ENCODE measurements at regions not wholly inside any gene's neighbourhood (a gene's known extent, or its start where the extent isn't known, plus 50 kb on each side); places are given as distances from the start of the nearest gene placed in this dataset.

- POLR2A ChIA-PET = no interaction called here
- no CpG with 5 or more reads among the region's 3 CpGs for WGBS (ENCODE audit: insufficient coverage)
- no peak for DNase-seq
- H3K4me3 ChIP-seq (ENCODE audit: control insufficient read depth in 1 of 7, extremely low read depth in 1 of 7, insufficient read depth in 4 of 7, low read depth in 2 of 7, low read length in 6 of 7) = no peak overlapping the region
- peaks cover 0 to 1% (median 0%) of the 10 kb centered on the region in 5 experiments for H3K9me3 ChIP-seq (ENCODE audit: control extremely low read depth in 1 of 5, control insufficient read depth in 4 of 5, insufficient read depth in 2 of 5, low read depth in 1 of 5, low read length in 4 of 5)
- no peaks in the 10 kb centered on the region for H3K36me3 ChIP-seq (ENCODE audit: control insufficient read depth in 4 of 4, insufficient read depth in 4 of 4, low read length in 3 of 4)
- CTCF ChIA-PET = no interaction called here
- no peak overlapping the region for H3K27ac ChIP-seq (ENCODE audit: insufficient read depth in 1 of 2, low read depth in 1 of 2, low read length in 2 of 2, poor library complexity in 1 of 2, severe bottlenecking in 2 of 2)
- H3K27me3 ChIP-seq (replicated peaks in 2 of 5; ENCODE audit: control insufficient read depth in 4 of 5, insufficient read depth in 5 of 5, low read length in 4 of 5) = no peaks in the 10 kb centered on the region
- no peaks in the 10 kb centered on the region for H3K4me1 ChIP-seq (ENCODE audit: control extremely low read depth in 1 of 4, control insufficient read depth in 4 of 4, insufficient read depth in 4 of 4, low read length in 3 of 4)
These were observed 1148.5 kb upstream of the FAM98A start for GRCh38 chr2:34747643-34748042.

DNA sequence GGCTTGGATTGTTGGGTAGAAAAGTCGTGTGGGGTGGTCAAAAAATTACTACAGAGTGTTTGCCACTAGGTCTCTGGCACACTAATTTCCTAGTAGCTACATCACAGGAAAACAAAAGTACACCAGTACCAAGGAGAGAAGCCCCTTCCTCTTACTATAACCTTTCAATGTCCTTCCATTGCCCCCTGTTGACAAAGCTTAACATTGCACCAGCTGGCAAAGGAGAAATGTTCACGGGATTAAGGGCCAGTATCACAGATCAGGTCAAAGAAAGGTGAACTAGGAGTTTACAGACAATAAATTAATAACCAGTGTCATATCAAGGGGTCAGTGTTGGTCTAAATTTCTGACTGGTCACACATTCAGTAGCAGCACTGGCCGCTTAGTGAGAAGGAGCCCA lies 1139.6 kb upstream of the FAM98A start:
- no peaks in the 10 kb centered on the region for H3K27me3 ChIP-seq (replicated peaks in 2 of 5; ENCODE audit: control insufficient read depth in 4 of 5, insufficient read depth in 5 of 5, low read length in 4 of 5)
- no peaks in the 10 kb centered on the region for H3K9me3 ChIP-seq (ENCODE audit: control extremely low read depth in 1 of 5, control insufficient read depth in 4 of 5, insufficient read depth in 2 of 5, low read depth in 1 of 5, low read length in 4 of 5)
- 50% methylated on average over 2 of the region's 3 CpGs for WGBS (ENCODE audit: insufficient coverage)
- DNase-seq = no peak
- no peaks in the 10 kb centered on the region for H3K36me3 ChIP-seq (ENCODE audit: control insufficient read depth in 4 of 4, insufficient read depth in 4 of 4, low read length in 3 of 4)
- no peak overlapping the region for H3K4me3 ChIP-seq (ENCODE audit: control insufficient read depth in 1 of 7, extremely low read depth in 1 of 7, insufficient read depth in 4 of 7, low read depth in 2 of 7, low read length in 6 of 7)
- H3K4me1 ChIP-seq (ENCODE audit: control extremely low read depth in 1 of 4, control insufficient read depth in 4 of 4, insufficient read depth in 4 of 4, low read length in 3 of 4) = no peaks in the 10 kb centered on the region
- ChIA-PET CTCF (interaction anchor here (1.1 kb wide), 1 partner anchor 14 kb away, joined by 3 read pairs; no protein-coding TSS in a partner anchor), POLR2A (no interaction called here)
- H3K27ac ChIP-seq (ENCODE audit: insufficient read depth in 1 of 2, low read depth in 1 of 2, low read length in 2 of 2, poor library complexity in 1 of 2, severe bottlenecking in 2 of 2) = no peak overlapping the region

DNA sequence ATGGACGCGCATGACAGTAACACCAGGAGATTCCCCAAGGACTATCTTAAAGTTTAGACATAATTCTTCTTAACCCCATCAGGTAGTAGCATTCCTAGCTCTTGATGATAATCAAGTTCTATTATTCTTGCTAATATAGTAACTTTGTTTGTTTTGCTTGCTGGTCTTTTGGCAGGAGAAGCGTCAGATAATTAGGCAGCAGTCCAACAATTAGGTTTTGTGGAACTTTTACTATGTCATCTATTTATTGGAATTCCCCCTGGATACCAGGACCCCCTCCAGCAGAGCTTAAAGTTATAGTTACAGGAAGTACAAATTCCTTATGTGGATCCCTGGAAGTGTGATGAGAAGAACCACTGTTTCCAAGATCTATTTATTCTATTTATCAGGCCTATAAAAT lies 1138.0 kb upstream of the FAM98A start:
- POLR2A ChIA-PET = interaction anchor here (0.6 kb wide), 1 partner anchor 315 kb away, joined by 5 read pairs; no protein-coding TSS in a partner anchor
- H3K27ac ChIP-seq (ENCODE audit: insufficient read depth in 1 of 2, low read depth in 1 of 2, low read length in 2 of 2, poor library complexity in 1 of 2, severe bottlenecking in 2 of 2) = no peak overlapping the region
- no peak overlapping the region for H3K4me3 ChIP-seq (ENCODE audit: control insufficient read depth in 1 of 7, extremely low read depth in 1 of 7, insufficient read depth in 4 of 7, low read depth in 2 of 7, low read length in 6 of 7)
- no peaks in the 10 kb centered on the region for H3K27me3 ChIP-seq (replicated peaks in 2 of 5; ENCODE audit: control insufficient read depth in 4 of 5, insufficient read depth in 5 of 5, low read length in 4 of 5)
- no peak for DNase-seq
- H3K36me3 ChIP-seq (ENCODE audit: control insufficient read depth in 4 of 4, insufficient read depth in 4 of 4, low read length in 3 of 4) = no peaks in the 10 kb centered on the region
- H3K9me3 ChIP-seq (ENCODE audit: control extremely low read depth in 1 of 5, control insufficient read depth in 4 of 5, insufficient read depth in 2 of 5, low read depth in 1 of 5, low read length in 4 of 5) = no peaks in the 10 kb centered on the region
- WGBS (ENCODE audit: insufficient coverage) = no CpG with 5 or more reads among the region's 3 CpGs
- no peaks in the 10 kb centered on the region for H3K4me1 ChIP-seq (ENCODE audit: control extremely low read depth in 1 of 4, control insufficient read depth in 4 of 4, insufficient read depth in 4 of 4, low read length in 3 of 4)
- CTCF ChIA-PET = no interaction called here

GRCh38 chr2:34736482-34736881 lies 1137.4 kb upstream of the FAM98A start:
- Histone ChIP-seq H3K9me3 (ENCODE audit: control extremely low read depth in 1 of 5, control insufficient read depth in 4 of 5, insufficient read depth in 2 of 5, low read depth in 1 of 5, low read length in 4 of 5) (no peaks in the 10 kb centered on the region), H3K4me1 (ENCODE audit: control extremely low read depth in 1 of 4, control insufficient read depth in 4 of 4, insufficient read depth in 4 of 4, low read length in 3 of 4) (no peaks in the 10 kb centered on the region), H3K27me3 (replicated peaks in 2 of 5; ENCODE audit: control insufficient read depth in 4 of 5, insufficient read depth in 5 of 5, low read length in 4 of 5) (no peaks in the 10 kb centered on the region), H3K27ac (ENCODE audit: insufficient read depth in 1 of 2, low read depth in 1 of 2, low read length in 2 of 2, poor library complexity in 1 of 2, severe bottlenecking in 2 of 2) (no peak overlapping the region), H3K4me3 (ENCODE audit: control insufficient read depth in 1 of 7, extremely low read depth in 1 of 7, insufficient read depth in 4 of 7, low read depth in 2 of 7, low read length in 6 of 7) (no peak overlapping the region), H3K36me3 (ENCODE audit: control insufficient read depth in 4 of 4, insufficient read depth in 4 of 4, low read length in 3 of 4) (no peaks in the 10 kb centered on the region)
- ChIA-PET POLR2A (no interaction called here), CTCF (no interaction called here)
- WGBS (ENCODE audit: insufficient coverage) = no CpG with 5 or more reads among the region's 2 CpGs
- DNase-seq = no peak

GRCh38 chr2:34734662-34735061 lies 1135.6 kb upstream of the FAM98A start:
- no peak for DNase-seq
- no peaks in the 10 kb centered on the region for H3K36me3 ChIP-seq (ENCODE audit: control insufficient read depth in 4 of 4, insufficient read depth in 4 of 4, low read length in 3 of 4)
- ChIA-PET POLR2A (no interaction called here), CTCF (no interaction called here)
- H3K4me1 ChIP-seq (ENCODE audit: control extremely low read depth in 1 of 4, control insufficient read depth in 4 of 4, insufficient read depth in 4 of 4, low read length in 3 of 4) = no peaks in the 10 kb centered on the region
- no peak overlapping the region for H3K4me3 ChIP-seq (ENCODE audit: control insufficient read depth in 1 of 7, extremely low read depth in 1 of 7, insufficient read depth in 4 of 7, low read depth in 2 of 7, low read length in 6 of 7)
- no peak overlapping the region for H3K27ac ChIP-seq (ENCODE audit: insufficient read depth in 1 of 2, low read depth in 1 of 2, low read length in 2 of 2, poor library complexity in 1 of 2, severe bottlenecking in 2 of 2)
- H3K9me3 ChIP-seq (ENCODE audit: control extremely low read depth in 1 of 5, control insufficient read depth in 4 of 5, insufficient read depth in 2 of 5, low read depth in 1 of 5, low read length in 4 of 5) = no peaks in the 10 kb centered on the region
- no peaks in the 10 kb centered on the region for H3K27me3 ChIP-seq (replicated peaks in 2 of 5; ENCODE audit: control insufficient read depth in 4 of 5, insufficient read depth in 5 of 5, low read length in 4 of 5)

DNA sequence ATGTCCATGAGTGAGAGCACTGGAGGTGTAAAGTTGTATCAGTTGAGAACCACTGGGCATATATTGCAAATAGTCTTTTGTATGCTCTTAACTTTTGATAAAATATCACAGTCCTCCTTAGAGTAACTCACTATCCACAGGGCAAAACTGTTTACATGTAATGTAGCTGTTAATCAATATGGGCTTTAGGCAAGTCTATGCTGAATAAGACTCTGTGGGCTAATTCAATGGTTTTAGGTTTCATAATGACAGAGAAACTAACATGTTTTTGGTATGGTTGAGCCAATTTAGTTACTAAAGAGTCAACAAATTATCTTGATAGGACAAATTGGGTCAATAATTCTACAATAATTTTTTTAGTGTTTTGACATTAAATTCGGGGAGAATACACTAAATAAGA lies 1134.9 kb upstream of the FAM98A start:
- ChIA-PET CTCF (no interaction called here), POLR2A (no interaction called here)
- no peak for DNase-seq
- no peaks in the 10 kb centered on the region for H3K9me3 ChIP-seq (ENCODE audit: control extremely low read depth in 1 of 5, control insufficient read depth in 4 of 5, insufficient read depth in 2 of 5, low read depth in 1 of 5, low read length in 4 of 5)
- H3K4me3 ChIP-seq (ENCODE audit: control insufficient read depth in 1 of 7, extremely low read depth in 1 of 7, insufficient read depth in 4 of 7, low read depth in 2 of 7, low read length in 6 of 7) = no peak overlapping the region
- no peak overlapping the region for H3K27ac ChIP-seq (ENCODE audit: insufficient read depth in 1 of 2, low read depth in 1 of 2, low read length in 2 of 2, poor library complexity in 1 of 2, severe bottlenecking in 2 of 2)
- H3K27me3 ChIP-seq (replicated peaks in 2 of 5; ENCODE audit: control insufficient read depth in 4 of 5, insufficient read depth in 5 of 5, low read length in 4 of 5) = no peaks in the 10 kb centered on the region
- no peaks in the 10 kb centered on the region for H3K4me1 ChIP-seq (ENCODE audit: control extremely low read depth in 1 of 4, control insufficient read depth in 4 of 4, insufficient read depth in 4 of 4, low read length in 3 of 4)
- no peaks in the 10 kb centered on the region for H3K36me3 ChIP-seq (ENCODE audit: control insufficient read depth in 4 of 4, insufficient read depth in 4 of 4, low read length in 3 of 4)
- no CpG with 5 or more reads among the region's 1 CpG for WGBS (ENCODE audit: insufficient coverage)

GRCh38 chr2:34731292-34731691 lies 1132.2 kb upstream of the FAM98A start:
- ChIA-PET POLR2A (no interaction called here), CTCF (no interaction called here)
- Histone ChIP-seq H3K4me3 (ENCODE audit: control insufficient read depth in 1 of 7, extremely low read depth in 1 of 7, insufficient read depth in 4 of 7, low read depth in 2 of 7, low read length in 6 of 7) (no peak overlapping the region), H3K27me3 (replicated peaks in 2 of 5; ENCODE audit: control insufficient read depth in 4 of 5, insufficient read depth in 5 of 5, low read length in 4 of 5) (no peaks in the 10 kb centered on the region), H3K4me1 (ENCODE audit: control extremely low read depth in 1 of 4, control insufficient read depth in 4 of 4, insufficient read depth in 4 of 4, low read length in 3 of 4) (no peaks in the 10 kb centered on the region), H3K27ac (ENCODE audit: insufficient read depth in 1 of 2, low read depth in 1 of 2, low read length in 2 of 2, poor library complexity in 1 of 2, severe bottlenecking in 2 of 2) (no peak overlapping the region), H3K9me3 (ENCODE audit: control extremely low read depth in 1 of 5, control insufficient read depth in 4 of 5, insufficient read depth in 2 of 5, low read depth in 1 of 5, low read length in 4 of 5) (no peaks in the 10 kb centered on the region), H3K36me3 (ENCODE audit: control insufficient read depth in 4 of 4, insufficient read depth in 4 of 4, low read length in 3 of 4) (no peaks in the 10 kb centered on the region)
- 100% methylated on average over 1 of the region's 2 CpGs for WGBS (ENCODE audit: insufficient coverage)
- no peak for DNase-seq

DNA sequence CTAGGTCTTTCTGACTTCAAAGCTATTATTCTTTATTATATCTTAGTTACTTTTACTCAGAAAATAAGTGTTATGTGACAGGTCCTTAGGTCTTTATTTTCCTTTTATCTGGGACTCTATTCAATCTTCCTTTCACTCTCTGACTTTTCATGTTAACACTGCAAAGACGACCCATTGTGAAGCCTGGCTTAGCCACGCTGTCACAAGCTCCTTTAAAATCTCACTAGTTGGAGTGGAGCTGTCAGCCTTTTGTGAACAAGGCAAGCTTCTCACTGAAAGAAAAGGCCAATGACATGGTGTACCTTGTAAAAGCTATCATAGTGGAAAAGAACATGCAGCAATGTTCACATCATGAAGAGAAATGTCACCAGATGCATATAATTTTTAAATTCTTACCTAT lies 1130.7 kb upstream of the FAM98A start:
- WGBS (ENCODE audit: insufficient coverage) = no CpG with 5 or more reads among the region's 2 CpGs

More for the DNA sequence above, 1130.7 kb upstream of the FAM98A start:
- POLR2A ChIA-PET = no interaction called here
- H3K4me1 ChIP-seq (ENCODE audit: control extremely low read depth in 1 of 4, control insufficient read depth in 4 of 4, insufficient read depth in 4 of 4, low read length in 3 of 4) = no peaks in the 10 kb centered on the region
- no peaks in the 10 kb centered on the region for H3K9me3 ChIP-seq (ENCODE audit: control extremely low read depth in 1 of 5, control insufficient read depth in 4 of 5, insufficient read depth in 2 of 5, low read depth in 1 of 5, low read length in 4 of 5)
- no peak for DNase-seq
- no peaks in the 10 kb centered on the region for H3K27me3 ChIP-seq (replicated peaks in 2 of 5; ENCODE audit: control insufficient read depth in 4 of 5, insufficient read depth in 5 of 5, low read length in 4 of 5)
- no peaks in the 10 kb centered on the region for H3K36me3 ChIP-seq (ENCODE audit: control insufficient read depth in 4 of 4, insufficient read depth in 4 of 4, low read length in 3 of 4)
- CTCF ChIA-PET = no interaction called here
- no peak overlapping the region for H3K4me3 ChIP-seq (ENCODE audit: control insufficient read depth in 1 of 7, extremely low read depth in 1 of 7, insufficient read depth in 4 of 7, low read depth in 2 of 7, low read length in 6 of 7)
- no peak overlapping the region for H3K27ac ChIP-seq (ENCODE audit: insufficient read depth in 1 of 2, low read depth in 1 of 2, low read length in 2 of 2, poor library complexity in 1 of 2, severe bottlenecking in 2 of 2)

All from common myeloid progenitor, CD34-positive (primary cell).